ENCODE measurements at regions not wholly inside any gene's neighbourhood (a gene's known extent, or its start where the extent isn't known, plus 50 kb on each side); places are given as distances from the start of the nearest gene placed in this dataset.

DNA sequence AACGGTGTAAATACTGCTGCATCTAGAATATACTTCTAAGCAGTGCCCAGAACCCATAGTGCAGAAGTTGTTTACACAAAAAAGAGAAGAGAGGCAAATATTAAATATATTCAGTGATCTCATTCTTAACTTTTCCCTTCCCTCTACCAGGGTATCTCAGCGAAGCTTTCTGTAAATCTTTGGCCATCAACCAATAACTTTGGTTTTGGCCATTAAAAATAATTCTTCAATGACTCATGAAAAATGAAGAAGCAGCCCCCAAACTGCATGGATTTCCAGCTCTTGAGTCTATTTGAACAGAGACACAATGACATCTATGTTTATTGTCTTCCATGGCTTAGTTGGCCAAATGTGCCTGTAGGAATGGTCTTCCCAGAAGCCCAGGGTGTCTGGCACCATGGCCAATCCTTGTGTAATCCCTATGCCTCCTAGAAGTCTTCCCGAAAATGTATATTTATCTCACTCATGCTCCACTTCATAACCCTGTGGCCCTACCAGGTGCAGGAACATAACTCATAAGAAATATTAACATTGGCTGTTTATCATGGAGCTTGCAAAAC lies 646.6 kb downstream of the TOX3 start:
- BruUV-seq (replicated peaks): no TSS peak
- H3K4me2 ChIP-seq: no peak overlapping the region
- CTCF ChIA-PET: no interaction called here
- TF ChIP-seq, protein P1, sequence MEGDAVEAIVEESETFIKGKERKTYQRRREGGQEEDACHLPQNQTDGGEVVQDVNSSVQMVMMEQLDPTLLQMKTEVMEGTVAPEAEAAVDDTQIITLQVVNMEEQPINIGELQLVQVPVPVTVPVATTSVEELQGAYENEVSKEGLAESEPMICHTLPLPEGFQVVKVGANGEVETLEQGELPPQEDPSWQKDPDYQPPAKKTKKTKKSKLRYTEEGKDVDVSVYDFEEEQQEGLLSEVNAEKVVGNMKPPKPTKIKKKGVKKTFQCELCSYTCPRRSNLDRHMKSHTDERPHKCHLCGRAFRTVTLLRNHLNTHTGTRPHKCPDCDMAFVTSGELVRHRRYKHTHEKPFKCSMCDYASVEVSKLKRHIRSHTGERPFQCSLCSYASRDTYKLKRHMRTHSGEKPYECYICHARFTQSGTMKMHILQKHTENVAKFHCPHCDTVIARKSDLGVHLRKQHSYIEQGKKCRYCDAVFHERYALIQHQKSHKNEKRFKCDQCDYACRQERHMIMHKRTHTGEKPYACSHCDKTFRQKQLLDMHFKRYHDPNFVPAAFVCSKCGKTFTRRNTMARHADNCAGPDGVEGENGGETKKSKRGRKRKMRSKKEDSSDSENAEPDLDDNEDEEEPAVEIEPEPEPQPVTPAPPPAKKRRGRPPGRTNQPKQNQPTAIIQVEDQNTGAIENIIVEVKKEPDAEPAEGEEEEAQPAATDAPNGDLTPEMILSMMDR (conservative IDR thresholded peaks at IDR 0.05): no peak
- no peak for TF ChIP-seq EZH2 (IDR thresholded peaks at IDR 0.05; ENCODE audit: low read depth)
- POLR2A ChIA-PET (ENCODE audit: unreplicated experiment): no interaction called here
- no peaks in the 10 kb centered on the region for H3K36me3 ChIP-seq (ENCODE audit: low read depth)
- no peak overlapping the region for H3K27ac ChIP-seq
- no peaks in the 10 kb centered on the region for H4K20me1 ChIP-seq (ENCODE audit: insufficient read depth)
- no peaks in the 10 kb centered on the region for H3F3A ChIP-seq (ENCODE audit: insufficient read depth, low read depth)
- no peaks in the 10 kb centered on the region for H3K9me2 ChIP-seq (ENCODE audit: insufficient read depth)
- no peak overlapping the region for H2AFZ ChIP-seq
- H3K4me1 ChIP-seq (replicated peaks; ENCODE audit: insufficient read depth): no peaks in the 10 kb centered on the region
- DNase-seq: no peak
- H3K9me3 ChIP-seq (ENCODE audit: insufficient read depth, low read depth): no peaks in the 10 kb centered on the region
- intact Hi-C loops (cut with micrococcal nuclease; ENCODE audit: unreplicated experiment): no loop called here
- H3K4me3 ChIP-seq: no peak overlapping the region
- H3K79me2 ChIP-seq (ENCODE audit: low read depth): no peaks in the 10 kb centered on the region
- H3K27me3 ChIP-seq (ENCODE audit: insufficient read depth, low read depth): no peaks in the 10 kb centered on the region

DNA sequence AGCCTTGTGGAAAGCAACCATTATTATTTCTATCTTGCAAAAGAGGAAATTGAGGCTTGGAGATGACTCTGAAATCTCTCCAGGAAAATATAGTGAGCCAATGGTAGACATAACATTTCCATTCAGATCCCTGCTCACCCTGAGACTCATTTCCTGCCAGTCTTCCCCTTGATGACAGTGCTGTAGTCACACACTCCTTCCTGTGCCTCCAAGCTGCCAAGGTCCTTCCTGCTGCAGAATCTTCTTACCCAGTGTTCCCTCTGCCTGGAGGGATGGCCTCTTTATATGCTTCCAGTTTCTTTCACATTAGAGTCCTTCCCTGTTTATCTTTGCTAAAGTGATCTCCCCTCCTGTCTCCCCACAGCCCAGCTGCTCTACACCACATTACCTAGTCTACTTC lies 648.1 kb downstream of the TOX3 start:
- Histone ChIP-seq H4K20me1 (ENCODE audit: insufficient read depth) (no peaks in the 10 kb centered on the region), H3K4me2 (no peak overlapping the region)

DNA sequence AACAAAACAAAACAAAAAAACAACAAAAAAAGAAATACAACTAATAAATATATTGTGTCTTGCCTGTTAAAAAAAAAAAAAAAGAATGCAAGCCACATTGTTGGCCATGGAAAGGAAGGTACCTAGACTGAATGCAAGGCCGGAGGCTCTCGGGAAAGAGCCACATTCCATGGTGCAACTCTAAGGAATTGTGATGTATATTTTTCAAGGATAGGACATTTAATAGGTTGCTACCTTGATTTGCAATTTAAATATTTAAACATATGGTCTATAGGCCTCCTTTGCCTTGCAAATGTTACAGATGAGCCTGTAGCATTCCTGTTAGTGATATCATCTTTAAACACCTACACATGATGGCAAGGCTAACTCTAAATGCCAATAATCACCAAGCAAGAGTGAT lies 650.9 kb downstream of the TOX3 start:
- intact Hi-C loops (cut with micrococcal nuclease; ENCODE audit: unreplicated experiment): no loop called here
- BruUV-seq (replicated peaks): no TSS peak

More for the DNA sequence above, 648.1 kb downstream of the TOX3 start:
- no peaks in the 10 kb centered on the region for H3K4me1 ChIP-seq (replicated peaks; ENCODE audit: insufficient read depth)
- no peaks in the 10 kb centered on the region for H3K9me3 ChIP-seq (ENCODE audit: insufficient read depth, low read depth)
- H3K36me3 ChIP-seq (ENCODE audit: low read depth): no peaks in the 10 kb centered on the region
- CTCF ChIA-PET: no interaction called here
- H3K27me3 ChIP-seq (ENCODE audit: insufficient read depth, low read depth): no peaks in the 10 kb centered on the region
- no TSS peak for BruUV-seq (replicated peaks)
- no peaks in the 10 kb centered on the region for H3F3A ChIP-seq (ENCODE audit: insufficient read depth, low read depth)
- no peaks in the 10 kb centered on the region for H3K79me2 ChIP-seq (ENCODE audit: low read depth)
- TF ChIP-seq, protein P1 (conservative IDR thresholded peaks at IDR 0.05): no peak
- TF ChIP-seq EZH2 (IDR thresholded peaks at IDR 0.05; ENCODE audit: low read depth): no peak
- H3K27ac ChIP-seq: no peak overlapping the region
- no peaks in the 10 kb centered on the region for H3K9me2 ChIP-seq (ENCODE audit: insufficient read depth)
- DNase-seq: no peak
- POLR2A ChIA-PET (ENCODE audit: unreplicated experiment): no interaction called here
- H3K4me3 ChIP-seq: no peak overlapping the region
- no peak overlapping the region for H2AFZ ChIP-seq
- intact Hi-C loops (cut with micrococcal nuclease; ENCODE audit: unreplicated experiment): no loop called here

More for the DNA sequence above, 650.9 kb downstream of the TOX3 start:
- Histone ChIP-seq H3K27ac (no peak overlapping the region), H3K27me3 (ENCODE audit: insufficient read depth, low read depth) (no peaks in the 10 kb centered on the region), H4K20me1 (ENCODE audit: insufficient read depth) (no peaks in the 10 kb centered on the region), H3K4me1 (replicated peaks; ENCODE audit: insufficient read depth) (no peaks in the 10 kb centered on the region), H3K4me3 (no peak overlapping the region), H3K9me2 (ENCODE audit: insufficient read depth) (no peaks in the 10 kb centered on the region), H3F3A (ENCODE audit: insufficient read depth, low read depth) (no peaks in the 10 kb centered on the region), H3K36me3 (ENCODE audit: low read depth) (no peaks in the 10 kb centered on the region), H3K79me2 (ENCODE audit: low read depth) (no peaks in the 10 kb centered on the region), H2AFZ (no peak overlapping the region), H3K9me3 (ENCODE audit: insufficient read depth, low read depth) (no peaks in the 10 kb centered on the region), H3K4me2 (no peak overlapping the region)
- ChIA-PET POLR2A (ENCODE audit: unreplicated experiment) (no interaction called here), CTCF (no interaction called here)
- TF ChIP-seq, protein P1 (conservative IDR thresholded peaks at IDR 0.05): no peak
- TF ChIP-seq EZH2 (IDR thresholded peaks at IDR 0.05; ENCODE audit: low read depth): no peak
- no peak for DNase-seq
